ENCODE measurements at regions not wholly inside any gene's neighbourhood (a gene's known extent, or its start where the extent isn't known, plus 50 kb on each side); places are given as distances from the start of the nearest gene placed in this dataset.

GRCh38 chr4:12206091-12206490 lies 777.4 kb upstream of the HS3ST1 start:
- no peak overlapping the region for H3K27ac ChIP-seq
- no peak for TF ChIP-seq ZFX (IDR thresholded peaks at IDR 0.05; ENCODE audit: borderline replicate concordance)
- TF ChIP-seq CTCF (IDR thresholded peaks at IDR 0.05) = no peak

- TF ChIP-seq ZFX (IDR thresholded peaks at IDR 0.05; ENCODE audit: borderline replicate concordance) (no peak), CTCF (IDR thresholded peaks at IDR 0.05) (no peak)
- no peak overlapping the region for H3K27ac ChIP-seq
Measured at GRCh38 chr4:12203945-12204344, 775.3 kb upstream of the HS3ST1 start.

GRCh38 chr4:12200226-12200625 lies 771.5 kb upstream of the HS3ST1 start:
- H3K27ac ChIP-seq = no peak overlapping the region
- TF ChIP-seq CTCF (IDR thresholded peaks at IDR 0.05) (no peak), ZFX (IDR thresholded peaks at IDR 0.05; ENCODE audit: borderline replicate concordance) (no peak)

- H3K27ac ChIP-seq = no peak overlapping the region
- TF ChIP-seq ZFX (IDR thresholded peaks at IDR 0.05; ENCODE audit: borderline replicate concordance) = no peak
- TF ChIP-seq CTCF (IDR thresholded peaks at IDR 0.05) = no peak
Measured at GRCh38 chr4:12186526-12186925, 757.8 kb upstream of the HS3ST1 start.

- H3K27ac ChIP-seq = no peak overlapping the region
- TF ChIP-seq CTCF (IDR thresholded peaks at IDR 0.05) (no peak), ZFX (IDR thresholded peaks at IDR 0.05; ENCODE audit: borderline replicate concordance) (no peak)
Measured at GRCh38 chr4:12178614-12179610, 750.2 kb upstream of the HS3ST1 start.

- H3K27ac ChIP-seq = no peak overlapping the region
- TF ChIP-seq CTCF (IDR thresholded peaks at IDR 0.05) (no peak), ZFX (IDR thresholded peaks at IDR 0.05; ENCODE audit: borderline replicate concordance) (no peak)
Measured at GRCh38 chr4:12177416-12177815, 748.7 kb upstream of the HS3ST1 start.

- no peak for TF ChIP-seq ZFX (IDR thresholded peaks at IDR 0.05; ENCODE audit: borderline replicate concordance)
- TF ChIP-seq CTCF (IDR thresholded peaks at IDR 0.05) = no peak
- no peak overlapping the region for H3K27ac ChIP-seq
Measured at GRCh38 chr4:12173496-12173895, 744.8 kb upstream of the HS3ST1 start.
